T-helper 1 cell treated with Interleukin-12 subunit alpha and Interleukin-12 subunit beta and Interleukin-4 antibody, amounts not matched to agents 30 μg/mL and 1 μg/mL, for 36 hours (primary cell): ENCODE measurements at regions not wholly inside any gene's neighbourhood (a gene's known extent, or its start where the extent isn't known, plus 50 kb on each side); places are given as distances from the start of the nearest gene placed in this dataset.

Source experiments
- H3K27ac Mint-ChIP-seq: one replicate; pipeline ENCODE4 v1.8.0; 2021; ENCODE audit warnings: mild to moderate bottlenecking, mixed read lengths
- H3K27me3 Mint-ChIP-seq: one replicate; pipeline ENCODE4 v1.8.0; 2021; ENCODE audit warnings: low read depth, mixed read lengths
- H3K36me3 Mint-ChIP-seq: one replicate; pipeline ENCODE4 v1.8.0; 2021; ENCODE audit warnings: low read depth, mixed read lengths
- H3K4me1 Mint-ChIP-seq: one replicate; pipeline ENCODE4 v1.8.0; 2021; ENCODE audit warnings: low read depth, mixed read lengths
- H3K4me3 Mint-ChIP-seq: one replicate; pipeline ENCODE4 v1.8.0; 2021; ENCODE audit warnings: mild to moderate bottlenecking, moderate library complexity, mixed read lengths
- H3K9me3 Mint-ChIP-seq: one replicate; pipeline ENCODE4 v1.8.0; 2021; ENCODE audit warnings: mixed read lengths

DNA sequence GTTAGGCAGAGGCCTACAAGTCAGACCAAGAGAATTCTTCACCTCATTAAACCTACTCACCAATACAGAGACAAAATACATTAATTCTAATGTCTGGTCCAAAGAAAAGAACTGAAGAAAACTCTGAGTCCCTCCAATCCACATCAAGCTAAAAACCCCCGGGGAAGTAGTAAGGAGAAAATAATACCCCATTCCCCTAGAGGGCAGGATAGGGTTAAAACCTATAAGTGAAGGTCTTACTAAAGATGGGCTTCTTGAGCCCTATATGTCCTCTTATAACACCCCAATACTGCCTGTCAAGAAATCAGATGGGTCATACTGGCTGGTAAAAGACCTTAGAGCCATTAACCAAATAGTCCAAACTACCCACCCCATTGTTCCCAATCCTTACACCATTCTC is 141.3 kb upstream of the TMEM106B start:
- H3K4me3 Mint-ChIP-seq, result no peak overlapping the region
- H3K27ac Mint-ChIP-seq, result no peak overlapping the region
- H3K4me1 Mint-ChIP-seq, result no peaks in the 10 kb centered on the region
- H3K27me3 Mint-ChIP-seq, result no peaks in the 10 kb centered on the region
- peaks cover under 1% of the 10 kb centered on the region for H3K9me3 Mint-ChIP-seq
- no peaks in the 10 kb centered on the region for H3K36me3 Mint-ChIP-seq

DNA sequence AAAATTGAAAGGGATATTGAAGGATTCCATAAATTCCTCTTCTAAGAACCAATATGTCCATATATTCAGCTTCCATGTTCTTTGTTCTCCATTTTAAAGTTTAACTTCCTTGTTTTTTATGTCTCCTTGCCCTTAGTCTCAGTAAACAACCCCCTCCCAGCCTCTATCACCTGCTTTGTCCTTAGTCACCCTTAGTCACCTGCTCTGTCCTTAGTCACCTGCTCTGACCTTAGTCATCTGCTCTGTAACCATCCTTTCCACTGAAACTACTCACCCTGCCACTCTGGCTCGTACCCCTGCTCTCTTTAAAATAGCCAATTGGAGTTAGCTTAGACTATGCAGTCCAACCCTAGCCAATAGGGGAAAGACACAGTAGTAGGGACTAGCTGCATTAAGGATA is 136.2 kb upstream of the TMEM106B start:
- no peaks in the 10 kb centered on the region for H3K4me1 Mint-ChIP-seq
- no peak overlapping the region for H3K27ac Mint-ChIP-seq
- H3K9me3 Mint-ChIP-seq, result peaks cover 13% of the 10 kb centered on the region

DNA sequence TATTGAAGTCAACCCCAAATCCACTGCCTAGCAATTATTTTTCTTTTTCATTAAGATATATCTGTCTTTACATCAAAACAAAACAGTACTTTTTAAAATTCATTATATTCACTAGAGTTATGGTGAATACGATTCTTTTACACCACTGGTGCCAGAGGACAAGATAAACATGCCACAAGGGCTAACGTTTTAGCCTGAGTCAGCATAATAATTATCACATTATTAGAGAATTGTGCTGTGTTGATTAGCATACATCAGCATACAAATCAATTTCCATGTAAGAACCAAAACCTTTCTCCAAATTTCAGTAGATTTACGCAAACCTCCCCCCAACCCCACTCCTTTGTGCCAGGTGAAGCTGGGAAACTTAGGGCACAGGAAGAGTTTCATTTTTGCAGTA is 131.1 kb upstream of the TMEM106B start:
- Mint-ChIP-seq H3K4me3 (no peak overlapping the region), H3K27me3 (peaks cover 5% of the 10 kb centered on the region), H3K36me3 (no peaks in the 10 kb centered on the region), H3K4me1 (no peaks in the 10 kb centered on the region), H3K27ac (no peak overlapping the region), H3K9me3 (peaks cover 10% of the 10 kb centered on the region)

More for the DNA sequence above, 136.2 kb upstream of the TMEM106B start:
- no peaks in the 10 kb centered on the region for H3K27me3 Mint-ChIP-seq
- no peak overlapping the region for H3K4me3 Mint-ChIP-seq
- H3K36me3 Mint-ChIP-seq, result no peaks in the 10 kb centered on the region

DNA sequence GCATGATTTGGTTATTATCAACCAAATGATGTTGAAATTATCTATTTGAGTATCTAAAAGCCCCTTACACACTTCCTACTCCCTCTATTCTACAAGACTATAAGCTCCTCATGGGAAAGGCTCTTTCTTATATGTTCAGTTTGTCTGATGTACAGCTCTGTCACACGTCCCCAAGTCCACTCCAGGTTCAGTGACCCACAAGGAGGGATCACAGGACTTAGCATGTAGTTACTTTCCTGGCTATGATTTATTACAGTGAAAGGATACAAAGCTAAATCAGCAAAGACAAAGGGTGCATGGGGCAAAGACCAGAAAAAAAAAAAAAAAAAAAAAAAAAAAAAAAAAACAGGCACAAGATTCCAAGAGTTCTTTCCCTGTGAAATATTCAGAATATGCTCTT is 125.6 kb upstream of the TMEM106B start:
- Mint-ChIP-seq H3K4me1 (no peaks in the 10 kb centered on the region), H3K4me3 (no peak overlapping the region), H3K27me3 (peaks cover 5% of the 10 kb centered on the region), H3K27ac (no peak overlapping the region), H3K36me3 (no peaks in the 10 kb centered on the region), H3K9me3 (no peaks in the 10 kb centered on the region)

DNA sequence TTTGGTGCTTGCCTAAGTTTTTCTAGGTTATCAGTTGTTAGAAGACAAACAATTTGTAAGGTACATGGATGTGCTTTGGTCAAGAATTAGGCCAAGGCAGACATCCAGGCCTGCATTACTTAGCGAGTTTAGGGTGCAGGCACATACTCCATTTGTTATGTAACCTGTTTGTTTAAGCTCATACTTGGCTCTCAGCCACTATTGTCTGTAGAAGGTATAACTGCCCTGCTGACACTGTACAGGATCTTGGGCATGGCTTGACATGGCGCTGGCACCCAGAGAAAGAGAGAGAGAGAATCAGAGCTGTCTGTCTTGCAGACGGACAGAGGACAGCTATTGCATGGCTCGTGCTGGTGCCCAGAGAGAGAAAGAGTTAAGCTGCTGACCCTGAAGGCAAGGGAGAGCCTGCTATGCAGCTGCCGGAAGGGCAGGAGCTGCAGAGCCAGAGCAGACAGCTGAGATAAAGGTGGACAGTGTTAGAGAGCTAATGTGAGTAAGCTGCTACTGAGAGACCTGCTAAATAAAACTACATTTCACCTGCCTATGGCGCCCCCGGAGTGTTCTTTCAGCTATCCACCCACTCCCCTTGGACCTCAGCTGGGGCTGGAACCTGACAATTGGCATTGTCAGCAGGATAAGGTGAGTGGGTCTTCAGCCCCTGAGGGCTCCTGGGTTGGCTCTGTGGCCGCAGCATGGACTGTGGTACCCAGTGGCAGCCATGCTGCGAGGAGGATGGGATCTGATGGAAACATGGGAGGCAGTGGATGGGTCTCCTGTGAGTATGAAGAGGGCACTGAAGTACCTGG is 120.9 kb upstream of the TMEM106B start:
- no peak overlapping the region for H3K4me3 Mint-ChIP-seq
- H3K9me3 Mint-ChIP-seq, result no peaks in the 10 kb centered on the region
- no peaks in the 10 kb centered on the region for H3K4me1 Mint-ChIP-seq
- H3K27ac Mint-ChIP-seq, result no peak overlapping the region
- H3K36me3 Mint-ChIP-seq, result no peaks in the 10 kb centered on the region
- H3K27me3 Mint-ChIP-seq, result peaks cover 7% of the 10 kb centered on the region

DNA sequence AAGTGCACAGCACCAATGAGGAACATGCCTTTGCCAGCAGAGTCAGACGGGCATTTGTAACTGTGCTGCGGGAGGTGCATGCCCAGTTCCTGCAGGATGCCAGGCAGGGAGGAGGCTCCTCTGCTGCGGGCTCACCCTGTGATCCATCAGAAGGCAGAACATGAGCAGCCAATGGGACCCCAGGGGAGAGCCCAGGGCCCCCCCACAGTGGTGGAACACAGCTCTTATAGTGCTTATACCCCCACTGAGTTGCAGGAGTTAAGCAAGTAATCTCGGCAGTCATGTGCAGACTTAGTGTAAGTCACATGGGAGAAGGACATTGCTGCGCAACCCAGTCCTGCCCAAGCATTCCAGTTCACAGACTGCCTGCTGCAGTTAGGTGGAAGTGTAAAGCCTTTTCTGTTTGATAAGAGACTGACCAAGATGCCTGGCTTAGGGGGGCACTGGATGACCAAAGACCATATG is 120.3 kb upstream of the TMEM106B start:
- H3K4me3 Mint-ChIP-seq, result no peak overlapping the region
- no peaks in the 10 kb centered on the region for H3K4me1 Mint-ChIP-seq
- H3K9me3 Mint-ChIP-seq, result no peaks in the 10 kb centered on the region
- peaks cover 7% of the 10 kb centered on the region for H3K27me3 Mint-ChIP-seq
- no peaks in the 10 kb centered on the region for H3K36me3 Mint-ChIP-seq
- H3K27ac Mint-ChIP-seq, result no peak overlapping the region

DNA sequence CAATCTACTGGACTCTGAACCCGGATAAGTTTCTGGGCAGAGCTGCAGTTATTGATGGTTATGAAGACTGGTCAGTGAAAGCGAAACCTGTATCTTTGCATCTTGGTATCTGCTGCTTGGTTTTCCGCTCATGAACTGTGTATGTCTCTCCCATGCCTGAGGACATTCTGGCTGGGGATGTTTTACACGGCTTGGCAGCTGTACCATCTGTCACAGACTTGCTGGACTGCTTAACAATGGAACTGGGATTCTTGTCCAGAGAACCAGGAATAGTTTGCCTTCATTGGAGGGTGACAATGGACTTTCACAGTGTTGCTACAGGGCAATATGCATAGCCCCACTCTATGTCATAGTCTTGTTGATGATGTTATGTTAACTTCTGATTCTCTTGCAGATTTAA is 119.9 kb upstream of the TMEM106B start:
- H3K27me3 Mint-ChIP-seq, result peaks cover 7% of the 10 kb centered on the region
- no peaks in the 10 kb centered on the region for H3K9me3 Mint-ChIP-seq
- no peak overlapping the region for H3K27ac Mint-ChIP-seq
- H3K4me3 Mint-ChIP-seq, result no peak overlapping the region
- H3K36me3 Mint-ChIP-seq, result no peaks in the 10 kb centered on the region
- no peaks in the 10 kb centered on the region for H3K4me1 Mint-ChIP-seq

DNA sequence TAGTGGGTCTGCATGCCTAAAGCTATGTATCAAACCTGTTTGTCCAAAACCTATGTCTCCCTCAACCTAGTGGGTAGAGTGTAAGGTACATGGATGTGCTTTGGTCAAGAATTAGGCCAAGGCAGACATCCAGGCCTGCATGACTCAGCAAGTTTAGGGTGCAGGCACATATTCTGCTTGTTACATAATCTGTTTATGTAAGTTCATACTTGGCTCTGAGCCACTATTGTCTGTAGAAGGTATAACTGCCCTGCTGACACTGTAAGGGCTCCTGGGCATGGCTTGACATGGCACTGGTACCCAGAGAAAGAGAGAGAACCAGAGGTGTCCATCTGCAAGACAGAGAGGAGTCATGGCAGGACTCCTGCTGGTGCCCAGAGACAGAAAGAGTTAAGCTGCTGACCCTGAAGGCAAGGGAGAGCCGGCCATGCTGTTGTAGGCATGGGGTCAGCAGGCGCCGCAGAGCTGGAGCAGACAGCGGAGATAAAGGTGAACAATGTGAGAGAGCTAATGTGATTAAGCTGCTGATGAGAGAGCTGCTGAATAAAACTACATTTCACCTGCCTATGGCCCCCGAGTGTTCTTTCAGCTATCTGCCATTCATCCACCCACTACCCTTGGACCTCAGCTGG is 118.5 kb upstream of the TMEM106B start:
- Mint-ChIP-seq H3K4me1 (no peaks in the 10 kb centered on the region), H3K4me3 (no peak overlapping the region), H3K9me3 (no peaks in the 10 kb centered on the region), H3K36me3 (no peaks in the 10 kb centered on the region), H3K27ac (no peak overlapping the region), H3K27me3 (peaks cover 7% of the 10 kb centered on the region)

DNA sequence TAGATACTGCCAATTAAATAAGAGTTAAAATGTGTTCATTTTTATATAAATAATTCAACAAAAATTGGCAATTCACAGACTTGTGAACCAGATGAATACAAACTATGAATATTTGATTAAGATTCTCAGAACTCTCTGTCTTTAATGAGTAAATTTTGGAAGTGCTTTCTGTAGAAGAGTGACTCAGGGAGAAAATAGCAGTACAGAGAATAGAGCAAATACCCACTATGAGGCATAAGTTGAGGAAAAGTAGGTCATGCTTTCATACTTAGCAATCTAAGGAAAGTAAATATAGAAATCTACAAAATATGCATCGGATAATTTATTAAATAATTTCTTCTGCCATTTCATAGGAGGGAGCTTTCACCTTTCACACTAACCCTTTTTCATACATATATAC is 117.7 kb upstream of the TMEM106B start:
- Mint-ChIP-seq H3K4me1 (no peaks in the 10 kb centered on the region), H3K27ac (no peak overlapping the region)

DNA sequence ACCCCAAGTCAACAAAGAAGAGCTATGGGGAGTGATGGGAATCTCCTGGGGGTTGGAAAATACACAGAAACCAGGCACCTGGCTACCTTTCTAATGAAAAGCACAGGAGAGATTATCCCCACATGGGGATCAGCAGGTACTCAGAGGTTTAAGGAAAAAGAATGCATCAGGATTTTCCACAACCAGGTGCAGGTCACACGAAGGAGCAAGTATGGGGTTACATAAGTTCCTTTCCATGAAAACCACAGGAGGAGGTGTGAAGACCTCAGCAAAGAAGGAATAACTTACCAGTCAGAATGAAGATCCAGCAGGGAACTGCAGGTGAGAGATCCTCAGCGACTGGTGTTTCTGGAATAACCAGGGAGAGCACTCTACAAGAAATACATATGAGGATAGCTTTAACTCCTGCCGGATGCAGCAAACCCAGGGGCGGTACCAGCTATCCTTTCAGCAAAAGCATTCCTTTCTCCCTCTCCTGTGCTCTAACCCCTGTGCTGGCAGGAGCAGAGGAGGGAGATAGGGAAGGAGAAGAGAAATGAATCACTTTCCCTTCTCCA is 116.7 kb upstream of the TMEM106B start:
- Mint-ChIP-seq H3K4me1 (no peaks in the 10 kb centered on the region), H3K27me3 (peaks cover 7% of the 10 kb centered on the region), H3K27ac (no peak overlapping the region), H3K4me3 (no peak overlapping the region), H3K36me3 (no peaks in the 10 kb centered on the region), H3K9me3 (no peaks in the 10 kb centered on the region)

More for the DNA sequence above, 117.7 kb upstream of the TMEM106B start:
- H3K4me3 Mint-ChIP-seq, result no peak overlapping the region
- H3K27me3 Mint-ChIP-seq, result peaks cover 7% of the 10 kb centered on the region
- no peaks in the 10 kb centered on the region for H3K36me3 Mint-ChIP-seq
- H3K9me3 Mint-ChIP-seq, result no peaks in the 10 kb centered on the region

DNA sequence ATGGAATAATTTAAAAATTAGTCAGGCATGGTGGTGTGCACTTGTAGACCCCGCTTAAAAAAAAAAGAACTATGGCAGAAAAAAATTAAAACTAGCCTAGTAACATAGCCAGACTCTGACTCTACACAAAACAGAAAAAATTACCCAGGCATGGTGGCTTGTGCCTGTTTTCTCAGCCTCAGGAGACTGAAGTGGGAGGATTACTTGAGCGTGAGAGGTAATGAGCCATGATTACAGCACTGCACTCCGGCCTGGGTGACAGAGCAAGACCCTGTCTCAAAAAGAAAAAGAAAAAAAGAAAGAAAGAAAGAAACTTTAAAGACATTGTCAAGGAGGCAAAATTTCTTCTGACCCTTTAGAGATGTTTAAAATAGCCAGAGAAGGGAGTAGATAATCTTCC is 109.0 kb upstream of the TMEM106B start:
- peaks cover 10% of the 10 kb centered on the region for H3K27me3 Mint-ChIP-seq

DNA sequence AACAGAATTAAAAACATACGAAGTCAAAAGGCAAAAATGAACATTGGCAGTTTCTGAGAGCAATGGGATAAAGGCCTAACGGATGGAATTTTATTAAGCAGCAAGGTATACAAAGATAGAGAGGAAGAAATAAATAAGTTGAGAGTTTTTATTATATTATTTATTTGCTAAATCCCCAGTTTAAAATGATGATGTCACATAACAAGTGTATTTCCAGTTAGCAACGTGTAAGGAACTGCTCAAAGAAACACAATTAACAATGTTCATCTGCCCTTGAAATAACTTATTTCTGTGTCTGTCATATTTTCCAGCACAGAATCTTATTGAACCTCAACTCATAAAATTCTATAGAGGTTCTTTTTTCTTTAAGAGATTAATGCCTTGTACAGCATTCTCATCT is 108.6 kb upstream of the TMEM106B start:
- no peak overlapping the region for H3K4me3 Mint-ChIP-seq
- H3K4me1 Mint-ChIP-seq, result no peaks in the 10 kb centered on the region
- H3K27me3 Mint-ChIP-seq, result peaks cover 10% of the 10 kb centered on the region
- no peaks in the 10 kb centered on the region for H3K36me3 Mint-ChIP-seq
- H3K27ac Mint-ChIP-seq, result no peak overlapping the region
- H3K9me3 Mint-ChIP-seq, result no peaks in the 10 kb centered on the region

More for the DNA sequence above, 109.0 kb upstream of the TMEM106B start:
- Mint-ChIP-seq H3K4me3 (no peak overlapping the region), H3K4me1 (no peaks in the 10 kb centered on the region), H3K27ac (no peak overlapping the region), H3K9me3 (no peaks in the 10 kb centered on the region), H3K36me3 (no peaks in the 10 kb centered on the region)

DNA sequence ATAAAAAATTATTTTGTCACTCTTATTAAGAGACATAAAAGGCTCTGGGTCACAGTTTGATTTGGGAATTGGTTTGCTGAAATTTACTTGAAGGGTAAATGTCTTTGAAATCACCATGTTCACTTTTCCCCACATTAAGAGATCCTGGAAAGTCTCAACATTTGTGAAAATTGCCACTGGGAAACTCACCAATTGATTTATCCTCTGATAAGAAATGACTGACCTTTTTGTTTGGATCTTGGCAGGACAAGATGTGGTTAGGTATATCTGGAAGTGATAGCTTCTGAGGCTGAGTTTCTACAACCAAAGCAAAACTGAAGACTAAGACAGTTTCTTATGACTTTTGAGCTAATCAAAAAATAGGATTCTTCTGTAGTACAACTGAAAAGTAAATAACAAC is 107.1 kb upstream of the TMEM106B start:
- H3K4me3 Mint-ChIP-seq, result no peak overlapping the region
- no peaks in the 10 kb centered on the region for H3K4me1 Mint-ChIP-seq
- no peak overlapping the region for H3K27ac Mint-ChIP-seq
- H3K27me3 Mint-ChIP-seq, result peaks cover 11% of the 10 kb centered on the region
- no peaks in the 10 kb centered on the region for H3K36me3 Mint-ChIP-seq
- H3K9me3 Mint-ChIP-seq, result no peaks in the 10 kb centered on the region

DNA sequence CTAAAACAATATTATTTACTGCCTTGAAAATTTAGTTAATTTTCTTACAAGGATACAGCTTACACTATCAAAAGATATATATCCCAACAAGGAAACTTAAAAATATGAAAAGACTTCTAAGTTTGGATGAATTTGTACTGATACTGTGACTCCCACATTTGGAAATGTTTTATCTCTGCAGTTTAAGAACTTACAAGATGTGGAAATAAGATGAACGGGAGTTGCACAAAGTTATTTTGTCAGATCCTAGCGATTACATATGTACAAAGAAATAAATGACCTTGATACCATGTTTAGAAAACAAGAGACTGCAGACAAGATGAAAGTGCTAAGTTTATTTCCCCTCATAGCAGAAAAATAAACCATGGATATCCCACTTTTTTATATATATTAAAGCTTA is 103.7 kb upstream of the TMEM106B start:
- Mint-ChIP-seq H3K4me1 (no peaks in the 10 kb centered on the region), H3K36me3 (no peaks in the 10 kb centered on the region), H3K9me3 (no peaks in the 10 kb centered on the region), H3K4me3 (no peak overlapping the region), H3K27ac (no peak overlapping the region), H3K27me3 (peaks cover 40% of the 10 kb centered on the region)

DNA sequence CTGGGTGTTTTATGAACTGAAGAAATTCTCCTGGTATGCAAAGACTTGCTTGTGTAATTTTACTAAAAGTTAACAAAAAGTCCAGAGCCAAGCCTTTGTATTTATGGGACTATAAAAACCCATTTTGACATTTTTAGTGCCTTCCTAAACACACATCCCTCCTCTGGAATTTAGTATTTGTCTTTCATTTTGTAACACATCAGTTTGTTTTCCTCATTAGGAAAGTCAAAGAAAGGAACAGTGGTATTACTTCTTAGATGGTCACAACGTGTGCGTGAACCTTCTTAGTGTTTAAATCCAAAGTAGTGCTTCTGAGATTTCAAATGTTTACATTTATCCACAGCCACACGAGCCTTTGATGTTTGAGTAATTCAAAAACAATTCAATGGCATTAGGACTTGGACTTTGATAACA is 103.2 kb upstream of the TMEM106B start:
- Mint-ChIP-seq H3K27me3 (peaks cover 44% of the 10 kb centered on the region), H3K4me3 (no peak overlapping the region), H3K36me3 (no peaks in the 10 kb centered on the region), H3K4me1 (no peaks in the 10 kb centered on the region), H3K27ac (no peak overlapping the region), H3K9me3 (no peaks in the 10 kb centered on the region)
